OCI-LY1 (cell line): ENCODE measurements at regions not wholly inside any gene's neighbourhood (a gene's known extent, or its start where the extent isn't known, plus 50 kb on each side); places are given as distances from the start of the nearest gene placed in this dataset.

Experiments used
- EZH2 ChIP-seq: fragments of 200-600 bp; sonication (generic), shearing (Covaris generic); IDR thresholded peaks from 2 replicates; pipeline ENCODE4 v1.8.0; 2017; ENCODE audit warnings: borderline replicate concordance, mixed run types, mild to moderate bottlenecking, antibody characterized with exemption, low read length, moderate library complexity, mixed read lengths
- TF ChIP-seq, protein P1 (sequence below): fragments of 200-600 bp; sonication (generic), shearing (Covaris generic); IDR thresholded peaks from 2 replicates; pipeline ENCODE4 v1.5.1; 2017; ENCODE audit warnings: mild to moderate bottlenecking, antibody characterized with exemption, low read length, moderate library complexity, mixed read lengths

DNA sequence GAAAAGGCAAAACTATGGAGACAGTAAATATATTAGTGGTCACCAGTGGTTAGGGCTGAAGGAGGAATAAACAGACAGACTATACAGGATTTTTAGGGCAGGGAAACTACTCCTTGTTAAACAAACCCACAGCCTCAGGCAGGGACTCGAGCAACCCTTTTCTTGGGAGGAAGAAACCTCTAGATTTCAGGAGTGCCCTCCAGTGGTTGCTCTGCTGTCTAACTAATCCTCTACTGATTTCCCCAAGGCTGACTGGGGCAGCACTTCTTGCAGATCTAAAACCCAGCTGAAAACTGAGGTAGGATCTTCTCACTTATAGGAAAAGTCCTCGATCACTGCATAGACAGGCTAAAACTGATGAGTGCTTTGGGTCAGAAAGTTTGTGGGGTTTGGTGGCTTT, 176.8 kb downstream of the ISOC1 start:
- TF ChIP-seq, protein P1, sequence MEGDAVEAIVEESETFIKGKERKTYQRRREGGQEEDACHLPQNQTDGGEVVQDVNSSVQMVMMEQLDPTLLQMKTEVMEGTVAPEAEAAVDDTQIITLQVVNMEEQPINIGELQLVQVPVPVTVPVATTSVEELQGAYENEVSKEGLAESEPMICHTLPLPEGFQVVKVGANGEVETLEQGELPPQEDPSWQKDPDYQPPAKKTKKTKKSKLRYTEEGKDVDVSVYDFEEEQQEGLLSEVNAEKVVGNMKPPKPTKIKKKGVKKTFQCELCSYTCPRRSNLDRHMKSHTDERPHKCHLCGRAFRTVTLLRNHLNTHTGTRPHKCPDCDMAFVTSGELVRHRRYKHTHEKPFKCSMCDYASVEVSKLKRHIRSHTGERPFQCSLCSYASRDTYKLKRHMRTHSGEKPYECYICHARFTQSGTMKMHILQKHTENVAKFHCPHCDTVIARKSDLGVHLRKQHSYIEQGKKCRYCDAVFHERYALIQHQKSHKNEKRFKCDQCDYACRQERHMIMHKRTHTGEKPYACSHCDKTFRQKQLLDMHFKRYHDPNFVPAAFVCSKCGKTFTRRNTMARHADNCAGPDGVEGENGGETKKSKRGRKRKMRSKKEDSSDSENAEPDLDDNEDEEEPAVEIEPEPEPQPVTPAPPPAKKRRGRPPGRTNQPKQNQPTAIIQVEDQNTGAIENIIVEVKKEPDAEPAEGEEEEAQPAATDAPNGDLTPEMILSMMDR, result peak; percentile 20
- no peak for TF ChIP-seq EZH2
